PC-9 (cell line): ENCODE measurements at regions not wholly inside any gene's neighbourhood (a gene's known extent, or its start where the extent isn't known, plus 50 kb on each side); places are given as distances from the start of the nearest gene placed in this dataset.

Experiments
- BruUV-seq: library from RNA; stranded (reverse); fragments of 400-500 nt; replicated peaks from 2 replicates; lab custom pipeline; 2021; lab: Mats Ljungman, UMichigan
- CTCF ChIA-PET: fragments of 300-600 bp; sonication (Branson Sonifier 250); formaldehyde crosslinking; loops from one replicate; lab custom pipeline; 2022; ENCODE audit warnings: antibody characterized with exemption; lab: Charles Lee
- POLR2A ChIA-PET: fragments of 300-600 bp; sonication (Branson Sonifier 250); formaldehyde crosslinking; loops from one replicate; lab custom pipeline; 2022; ENCODE audit warnings: antibody characterized with exemption; ENCODE audit not compliant: unreplicated experiment; lab: Charles Lee
- DNase-seq, 2 experiments: peaks; one replicate each; pipeline versions ENCODE4 v3.0.0 to v3.0.0-alpha.2; 2015 to 2022; ENCODE audit warnings: mixed read lengths in 1 of 2
- H2AFZ ChIP-seq: fragments of 200-600 bp; sonication (generic); 2 replicates; pipeline ENCODE4 v1.8.1; 2017; ENCODE audit warnings: antibody characterized with exemption
- H3F3A ChIP-seq: fragments of 200-600 bp; sonication (generic); 2 replicates; pipeline ENCODE4 v1.8.1; 2017; ENCODE audit warnings: antibody characterized with exemption, mild to moderate bottlenecking, low read depth; ENCODE audit not compliant: insufficient read depth
- H3K27ac ChIP-seq: fragments of 200-600 bp; sonication (generic); 2 replicates; pipeline ENCODE4 v1.6.1; 2016; ENCODE audit warnings: mixed run types
- H3K27me3 ChIP-seq: fragments of 200-600 bp; sonication (generic); 2 replicates; pipeline ENCODE4 v1.6.1; 2016; ENCODE audit warnings: low read depth, mixed run types; ENCODE audit not compliant: insufficient read depth
- H3K36me3 ChIP-seq: fragments of 200-600 bp; sonication (generic); 2 replicates; pipeline ENCODE4 v1.6.1; 2016; ENCODE audit warnings: low read depth, mixed run types
- H3K4me1 ChIP-seq: fragments of 200-600 bp; sonication (generic); replicated peaks from 2 replicates; pipeline ENCODE4 v1.6.1; 2016; ENCODE audit warnings: mixed run types; ENCODE audit not compliant: insufficient read depth
- H3K4me2 ChIP-seq: fragments of 200-600 bp; sonication (generic); 2 replicates; pipeline ENCODE4 v1.6.1; 2017; ENCODE audit warnings: mixed run types
- H3K4me3 ChIP-seq: fragments of 200-600 bp; sonication (generic); 2 replicates; pipeline ENCODE4 v1.6.1; 2016; ENCODE audit warnings: mixed run types
- H3K79me2 ChIP-seq: fragments of 200-600 bp; sonication (generic); 2 replicates; pipeline ENCODE4 v1.6.1; 2017; ENCODE audit warnings: low read depth, mixed run types
- H3K9me2 ChIP-seq: fragments of 200-600 bp; sonication (generic); 2 replicates; pipeline ENCODE4 v1.8.1; 2017; ENCODE audit warnings: mild to moderate bottlenecking; ENCODE audit not compliant: insufficient read depth
- H3K9me3 ChIP-seq: fragments of 200-600 bp; sonication (generic); 2 replicates; pipeline ENCODE4 v1.8.1; 2016; ENCODE audit warnings: low read depth; ENCODE audit not compliant: insufficient read depth
- H4K20me1 ChIP-seq: fragments of 200-600 bp; sonication (generic); 2 replicates; pipeline ENCODE4 v1.8.1; 2017; ENCODE audit not compliant: insufficient read depth
- CTCF ChIP-seq: fragments of 200-600 bp; sonication (generic); conservative IDR thresholded peaks from 2 replicates; pipeline ENCODE4 v1.6.1; 2017; ENCODE audit warnings: mixed run types, antibody characterized with exemption, mild to moderate bottlenecking, moderate library complexity
- EZH2 ChIP-seq: fragments of 200-600 bp; sonication (generic); IDR thresholded peaks from 2 replicates; pipeline ENCODE4 v1.8.0; 2017; ENCODE audit warnings: antibody characterized with exemption, low read depth
- intact Hi-C: fragments of 100-400 bp; cut with micrococcal nuclease; formaldehyde crosslinking; loops from one replicate; pipeline ENCODE4 v1.10.0; 2022; ENCODE audit not compliant: unreplicated experiment

DNA sequence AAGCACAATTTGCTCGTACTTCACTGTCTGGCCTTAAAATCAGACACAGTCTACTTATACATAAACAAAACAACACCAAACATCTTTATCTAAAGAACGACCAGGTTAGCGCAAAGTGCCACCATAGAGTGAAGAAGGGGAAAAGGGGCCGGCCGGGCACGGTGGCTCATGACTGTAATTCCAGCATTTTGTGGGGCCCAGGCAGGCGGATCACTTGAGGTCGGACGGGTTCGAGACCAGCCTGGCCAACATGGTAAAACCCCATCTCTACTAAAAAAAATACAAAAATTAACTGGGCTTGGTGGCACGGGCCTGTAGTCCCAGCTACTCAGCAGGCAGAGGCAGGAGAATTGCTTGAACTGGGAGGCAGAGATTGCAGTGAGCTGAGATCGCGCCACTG lies 118.5 kb upstream of the RIOK3 start:
- TF ChIP-seq EZH2 (no peak), CTCF (no peak)
- H4K20me1 ChIP-seq, result no peaks in the 10 kb centered on the region

GRCh38 chr18:23336101-23336500 lies 117.0 kb upstream of the RIOK3 start:
- Histone ChIP-seq H4K20me1 (no peaks in the 10 kb centered on the region), H3K36me3 (no peaks in the 10 kb centered on the region), H2AFZ (no peak overlapping the region), H3K27ac (no peak overlapping the region), H3K9me2 (no peaks in the 10 kb centered on the region), H3K9me3 (no peaks in the 10 kb centered on the region), H3K4me3 (no peak overlapping the region), H3K4me1 (peaks cover 15% of the 10 kb centered on the region; the same call in 1 of the 2 replicates), H3F3A (peaks cover 7% of the 10 kb centered on the region), H3K79me2 (no peaks in the 10 kb centered on the region), H3K27me3 (no peaks in the 10 kb centered on the region), H3K4me2 (no peak overlapping the region)
- CTCF ChIA-PET, result no interaction called here
- no peak for DNase-seq
- no peak for TF ChIP-seq CTCF
- TF ChIP-seq EZH2, result no peak
- no TSS peak for BruUV-seq
- intact Hi-C loops, result no loop called here
- POLR2A ChIA-PET, result interaction anchor here (0.7 kb wide), 1 partner anchor 390 kb away, joined by 5 read pairs; no protein-coding TSS in a partner anchor

More for the DNA sequence above, 118.5 kb upstream of the RIOK3 start:
- no peak overlapping the region for H3K4me2 ChIP-seq
- intact Hi-C loops, result no loop called here
- peaks cover 23% of the 10 kb centered on the region for H3K4me1 ChIP-seq
- H3K27me3 ChIP-seq, result no peaks in the 10 kb centered on the region
- no peak overlapping the region for H3K27ac ChIP-seq
- H3K9me3 ChIP-seq, result no peaks in the 10 kb centered on the region
- peaks cover 23% of the 10 kb centered on the region for H3F3A ChIP-seq
- no peak for DNase-seq
- ChIA-PET CTCF (no interaction called here), POLR2A (no interaction called here)
- no peak overlapping the region for H3K4me3 ChIP-seq
- peaks cover 3% of the 10 kb centered on the region for H3K79me2 ChIP-seq
- no peaks in the 10 kb centered on the region for H3K36me3 ChIP-seq
- no peaks in the 10 kb centered on the region for H3K9me2 ChIP-seq
- no TSS peak for BruUV-seq
- H2AFZ ChIP-seq, result no peak overlapping the region

DNA sequence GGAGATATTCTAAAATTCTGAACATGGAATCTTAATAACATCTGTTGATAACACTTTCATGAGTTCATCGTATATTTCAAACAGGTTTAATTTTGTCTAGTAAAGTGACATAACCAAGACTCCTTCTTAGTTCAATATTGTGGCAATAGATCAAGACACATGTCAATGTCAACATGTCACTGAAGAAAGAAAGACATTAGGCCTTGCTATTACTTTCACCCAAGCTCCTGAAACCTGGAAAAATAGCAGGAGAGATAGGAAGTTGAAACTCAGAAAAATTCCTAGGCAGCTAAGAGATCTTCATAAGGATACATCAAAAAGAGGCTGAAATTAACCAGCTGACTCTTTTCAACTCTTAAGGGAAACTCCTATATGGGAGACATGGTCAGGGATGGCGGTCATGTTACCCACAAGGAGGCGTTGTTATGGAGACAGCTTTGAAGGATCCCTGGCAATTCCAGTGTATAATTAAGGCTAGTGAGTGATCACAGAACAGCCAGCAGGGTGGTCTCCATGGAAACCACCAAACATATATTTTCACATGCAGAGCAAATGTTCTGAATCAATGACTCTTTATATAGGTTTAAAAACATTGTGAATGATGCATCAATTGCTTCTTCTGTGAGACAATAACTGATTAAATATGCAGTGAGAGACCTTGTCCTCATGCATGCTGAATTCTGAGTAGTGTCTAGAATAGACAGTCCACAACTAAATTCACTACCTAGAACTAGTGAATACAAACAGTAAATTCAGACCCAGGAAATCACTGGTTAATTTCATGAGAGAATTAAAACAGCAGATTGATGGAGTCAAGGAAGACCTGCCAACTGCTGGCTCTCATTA lies 115.3 kb upstream of the RIOK3 start:
- Histone ChIP-seq H3K36me3 (no peaks in the 10 kb centered on the region; the same call in 1 of the 2 replicates), H3K79me2 (no peaks in the 10 kb centered on the region), H3F3A (no peaks in the 10 kb centered on the region), H2AFZ (no peak overlapping the region), H3K4me2 (no peak overlapping the region), H3K9me2 (no peaks in the 10 kb centered on the region), H3K9me3 (no peaks in the 10 kb centered on the region), H4K20me1 (no peaks in the 10 kb centered on the region), H3K4me1 (0 out of 2 replicates have a peak, but pooled peaks cover under 1% of the 10 kb centered on the region), H3K4me3 (no peak overlapping the region), H3K27me3 (no peaks in the 10 kb centered on the region), H3K27ac (no peak overlapping the region)
- no peak for TF ChIP-seq CTCF
- no peak for TF ChIP-seq EZH2
- POLR2A ChIA-PET, result no interaction called here
- CTCF ChIA-PET, result no interaction called here
- intact Hi-C loops, result no loop called here
- no TSS peak for BruUV-seq
- peak in 1 of 2 experiments; percentile 44 for DNase-seq
